ENCODE measurements at regions not wholly inside any gene's neighbourhood (a gene's known extent, or its start where the extent isn't known, plus 50 kb on each side); places are given as distances from the start of the nearest gene placed in this dataset.

- DNase-seq: no peak
These were observed 145.2 kb upstream of the ETS2 start for GRCh38 chr21:38660333-38661196.

- peak; percentile 24 to 27 for DNase-seq
These were observed 144.4 kb upstream of the ETS2 start for GRCh38 chr21:38661197-38661871.

DNA sequence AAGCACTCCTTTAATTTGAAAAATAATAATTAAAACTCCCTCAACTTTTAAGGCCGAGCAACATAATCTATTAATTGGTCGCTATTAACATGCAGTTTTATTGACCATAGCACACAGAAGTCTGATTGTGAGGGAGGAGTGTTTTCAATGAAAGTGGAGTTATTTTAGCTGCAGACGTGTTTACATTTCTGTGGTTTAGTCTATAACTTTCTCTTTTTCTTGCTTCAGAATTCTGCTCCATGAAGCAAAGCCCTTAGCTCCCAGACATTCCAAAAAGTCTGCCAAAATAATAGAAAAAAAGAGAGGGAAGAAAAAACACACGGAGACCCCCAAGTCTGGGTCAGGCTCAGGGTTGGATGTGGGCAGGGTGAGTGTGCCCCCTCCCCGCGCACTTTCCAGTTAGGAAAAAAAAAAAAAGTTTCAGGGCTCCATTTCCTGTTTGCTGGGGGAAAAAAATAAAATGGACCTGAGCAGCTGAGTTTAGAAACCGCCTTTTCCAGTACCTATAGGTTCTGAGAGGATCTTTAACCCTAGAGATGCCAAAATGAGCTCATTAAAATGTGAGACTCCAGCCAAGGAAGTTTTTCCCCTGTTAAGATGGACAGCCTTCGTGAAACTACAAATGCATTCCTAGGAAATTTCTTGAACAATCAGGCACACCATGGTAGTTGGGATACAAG, 143.7 kb upstream of the ETS2 start:
- DNase-seq: no peak

- DNase-seq: no peak
These were observed 142.4 kb upstream of the ETS2 start for GRCh38 chr21:38663282-38663681.

- no peak for DNase-seq
These were observed 141.4 kb upstream of the ETS2 start for GRCh38 chr21:38664315-38664714.

GRCh38 chr21:38664841-38665240, 140.9 kb upstream of the ETS2 start:
- DNase-seq: no peak

- no peak for DNase-seq
These were observed 138.3 kb upstream of the ETS2 start for GRCh38 chr21:38667291-38667870.

DNA sequence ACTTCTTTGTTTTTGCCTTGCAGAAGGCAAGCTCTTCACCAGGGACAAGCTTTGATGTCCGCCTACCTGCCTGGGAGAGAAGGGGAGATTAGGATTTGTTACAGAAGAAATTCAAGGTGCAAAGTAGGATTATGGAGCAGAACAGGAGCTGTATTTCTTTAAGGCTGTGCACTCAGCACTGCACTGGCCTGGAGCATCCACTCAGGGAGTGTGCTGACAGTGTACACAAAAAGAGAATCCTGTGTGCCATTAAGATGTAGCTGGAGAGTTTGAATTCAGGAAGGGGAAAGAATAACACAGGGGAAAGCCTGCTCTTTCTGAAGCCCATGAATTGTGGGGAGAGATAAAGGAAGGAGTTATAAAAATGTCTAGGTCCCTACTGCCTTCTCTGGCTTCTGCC, 137.7 kb upstream of the ETS2 start:
- DNase-seq: no peak

DNA sequence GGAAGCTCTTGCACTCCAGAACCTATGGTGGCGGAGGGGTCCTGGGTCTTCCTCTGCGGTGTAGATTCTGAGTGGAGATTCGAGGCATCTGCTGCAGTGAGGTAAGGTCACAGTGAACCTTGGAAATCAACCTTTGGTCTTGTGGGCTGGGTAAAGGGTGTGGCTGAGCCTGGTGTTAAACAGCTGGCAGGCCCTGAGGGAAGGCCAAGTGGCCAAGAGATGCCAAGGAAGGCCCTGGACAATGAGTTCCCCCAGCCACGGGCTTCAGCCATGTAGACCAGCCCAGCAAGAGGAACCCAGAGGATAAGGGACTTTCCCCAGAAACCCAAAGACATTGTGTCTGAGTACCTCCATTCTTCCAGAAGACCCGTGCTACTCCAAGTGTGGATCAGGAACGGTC, 137.2 kb upstream of the ETS2 start:
- DNase-seq: no peak

GRCh38 chr21:38669186-38669585, 136.5 kb upstream of the ETS2 start:
- peak in 1 of 2 donors; percentile 50 for DNase-seq

DNA sequence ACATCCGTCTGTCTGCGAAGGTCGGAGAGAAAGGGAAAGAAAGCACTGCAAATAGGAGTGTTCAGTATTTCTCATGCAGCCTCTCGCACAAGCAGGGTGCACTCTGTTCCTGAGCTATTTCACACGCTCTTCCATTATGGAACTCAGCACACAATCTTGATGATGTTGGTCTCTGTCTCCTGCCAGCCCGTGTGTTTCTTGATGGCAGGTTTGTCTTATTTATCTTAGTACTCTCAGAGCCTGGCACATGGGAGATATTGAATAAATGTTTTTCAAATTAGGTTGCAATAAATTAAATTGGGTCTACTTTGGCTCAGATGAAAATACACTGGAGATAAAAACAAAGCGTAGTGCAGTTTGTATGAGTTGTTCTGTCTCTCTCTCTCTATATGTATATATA, 134.9 kb upstream of the ETS2 start:
- DNase-seq: no peak

DNA sequence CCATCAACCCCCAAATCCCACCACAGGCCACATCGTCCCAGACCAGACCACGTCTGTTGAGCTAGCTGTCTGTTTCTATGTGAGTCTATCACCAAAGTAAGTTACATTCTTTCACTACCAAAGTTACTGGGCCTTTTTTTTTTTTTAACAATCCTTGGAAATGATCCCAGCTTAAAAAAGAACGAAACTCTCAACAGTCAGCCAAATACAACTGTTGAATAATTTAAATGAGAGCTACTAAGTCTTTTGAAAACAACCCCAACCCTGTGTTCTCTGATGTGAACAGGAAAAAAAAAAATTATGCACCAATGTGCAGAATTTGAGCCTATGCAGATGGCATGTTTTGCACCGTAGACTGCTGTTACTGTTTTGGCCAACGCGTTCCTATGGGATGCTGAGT, 134.0 kb upstream of the ETS2 start:
- DNase-seq: no peak

- no peak for DNase-seq
These were observed 130.4 kb upstream of the ETS2 start for GRCh38 chr21:38675182-38675824.

- DNase-seq: no peak
These were observed 126.9 kb upstream of the ETS2 start for GRCh38 chr21:38678827-38679226.

- DNase-seq: no peak
These were observed 126.2 kb upstream of the ETS2 start for GRCh38 chr21:38679534-38679933.

DNA sequence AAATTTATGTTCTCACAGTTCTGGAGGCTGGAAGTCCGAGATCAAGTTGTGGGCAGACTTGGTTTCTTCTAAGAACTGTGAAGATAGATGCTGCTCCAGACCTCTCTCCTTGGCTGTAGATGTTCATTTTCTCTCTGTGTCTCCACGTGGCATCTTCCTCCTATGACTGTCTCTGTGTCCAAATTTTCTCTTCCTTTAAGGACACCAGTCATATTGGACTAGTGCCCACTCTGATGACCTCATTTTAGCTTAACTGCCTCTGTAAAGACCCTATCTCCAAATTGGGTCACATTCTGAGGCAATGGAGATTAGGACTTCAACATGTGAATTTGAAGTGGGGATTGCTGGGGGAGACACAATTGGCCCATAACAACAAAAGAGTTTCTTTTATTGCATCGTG, 125.3 kb upstream of the ETS2 start:
- no peak for DNase-seq

- no peak for DNase-seq
These were observed 122.5 kb upstream of the ETS2 start for GRCh38 chr21:38683222-38683621.

GRCh38 chr21:38688068-38688467, 117.7 kb upstream of the ETS2 start:
- no peak for DNase-seq

GRCh38 chr21:38691631-38692030, 114.1 kb upstream of the ETS2 start:
- DNase-seq: no peak

DNA sequence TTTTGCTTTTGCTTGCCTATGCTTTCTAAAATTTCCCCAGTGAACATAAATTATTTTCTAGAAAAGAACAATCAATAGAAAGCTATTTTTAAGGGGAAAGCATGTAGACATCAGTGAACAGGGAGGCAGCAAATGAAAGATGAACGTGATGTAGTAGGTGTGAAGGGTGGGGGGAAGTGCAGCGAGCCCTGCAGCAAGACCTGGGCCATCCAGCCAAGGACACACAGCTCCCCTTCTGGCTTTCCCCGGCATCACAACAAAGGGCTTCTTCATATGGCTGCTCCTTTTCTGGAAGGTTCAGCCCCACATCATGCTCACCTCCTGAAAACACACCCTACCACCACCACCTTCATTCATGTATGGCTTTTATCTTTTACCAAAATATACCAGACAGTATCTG, 109.2 kb upstream of the ETS2 start:
- no peak for DNase-seq

GRCh38 chr21:38699048-38699447, 106.7 kb upstream of the ETS2 start:
- DNase-seq: no peak

DNA sequence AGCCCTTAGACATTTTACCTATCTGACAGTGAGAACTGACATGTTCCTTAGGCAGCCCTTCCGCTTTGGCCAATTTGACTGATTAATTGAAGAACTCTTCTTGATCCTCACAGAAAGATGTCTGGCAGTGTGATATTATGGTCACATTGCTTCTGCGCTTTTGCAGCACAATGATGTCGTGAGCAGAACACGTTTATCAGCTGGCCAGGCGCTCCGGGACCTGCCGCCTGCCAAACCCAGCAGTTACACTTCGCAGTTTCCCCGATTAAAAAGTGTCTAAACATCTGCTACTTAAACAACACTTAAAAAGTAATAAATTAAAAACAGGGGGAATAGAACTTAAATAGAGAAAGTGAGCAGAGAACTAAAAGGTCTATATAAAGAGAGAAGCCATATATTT, 103.5 kb upstream of the ETS2 start:
- no peak for DNase-seq

DNA sequence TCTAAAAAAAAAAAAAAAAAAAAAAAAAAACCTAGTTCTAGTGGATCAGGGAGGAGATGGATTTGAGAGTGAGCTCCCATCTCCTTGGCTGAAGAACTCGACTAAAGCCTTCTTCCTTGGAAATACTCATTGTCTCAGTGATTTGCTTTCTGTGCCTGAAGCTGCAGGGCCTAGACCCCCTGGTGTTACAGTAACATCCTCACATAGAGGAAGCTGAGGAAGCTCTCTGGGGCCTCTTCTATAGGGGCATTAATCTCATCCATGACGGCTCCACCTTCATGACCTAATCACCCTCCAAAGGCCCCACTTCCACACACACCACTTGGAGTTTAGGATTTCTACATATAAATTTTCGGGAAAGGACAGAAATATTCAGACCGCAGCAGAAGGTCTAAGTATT, 95.9 kb upstream of the ETS2 start:
- DNase-seq: no peak

Measured in bone marrow (tissue), 2 donors.